SKM-1 treated with dmso at 0.1 percent for 144 hours (cell line): ENCODE measurements at regions not wholly inside any gene's neighbourhood (a gene's known extent, or its start where the extent isn't known, plus 50 kb on each side); places are given as distances from the start of the nearest gene placed in this dataset.
A peak's percentile ranks its signal among the peaks of the same experiment; 100 is the strongest.
"Not testable (repeated sequence)": the region's sequence is repeated elsewhere in the genome, so short reads cannot be mapped to it uniquely, and the experiment has no call there.

ENCODE experiments used
- DNase-seq: peaks from one replicate; lab custom pipeline; 2025; ENCODE audit not compliant: unreplicated experiment; lab: John Stamatoyannopoulos, UW

GRCh38 chr17:14581186-14581830 is 280.4 kb downstream of the HS3ST3B1 start:
- DNase-seq: no peak

DNA sequence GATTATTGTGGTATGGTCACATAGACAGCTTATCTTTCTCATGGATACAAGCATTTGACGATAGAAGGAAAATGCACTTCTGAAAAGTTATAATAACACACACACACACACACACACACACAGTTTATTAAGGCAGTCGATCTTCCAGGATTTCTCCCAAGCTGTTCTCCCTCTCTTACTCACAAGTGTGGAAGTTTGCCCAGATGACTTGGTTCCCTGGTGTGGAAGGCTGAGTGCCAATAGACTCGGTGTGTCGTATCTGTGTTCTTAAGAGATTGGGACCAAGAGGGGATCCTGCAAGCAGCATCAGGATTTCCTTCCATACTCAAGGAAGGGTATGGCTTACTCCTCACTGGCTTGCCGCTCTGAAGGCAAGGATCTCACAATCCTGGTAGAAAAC is 279.6 kb downstream of the HS3ST3B1 start:
- no peak for DNase-seq

DNA sequence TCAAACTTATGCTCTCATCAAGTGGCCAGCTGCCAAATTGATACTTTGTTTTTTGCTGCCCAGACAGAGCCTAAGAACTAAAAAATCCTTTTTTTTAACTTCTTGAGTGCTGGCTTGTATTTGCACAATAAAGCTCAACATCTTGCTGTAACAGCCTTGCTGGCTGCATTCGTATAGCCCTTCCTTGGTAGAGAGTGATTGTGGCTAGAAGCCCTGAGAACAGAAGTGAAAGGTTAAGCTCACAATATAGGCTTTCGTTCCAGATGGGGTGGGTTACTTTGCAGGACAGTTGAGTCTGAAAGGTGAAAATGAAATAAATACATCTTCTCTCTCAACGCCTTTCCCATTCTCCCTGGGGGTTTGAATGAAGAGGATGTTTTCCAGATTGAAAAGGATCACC is 278.8 kb downstream of the HS3ST3B1 start:
- DNase-seq: no peak

DNA sequence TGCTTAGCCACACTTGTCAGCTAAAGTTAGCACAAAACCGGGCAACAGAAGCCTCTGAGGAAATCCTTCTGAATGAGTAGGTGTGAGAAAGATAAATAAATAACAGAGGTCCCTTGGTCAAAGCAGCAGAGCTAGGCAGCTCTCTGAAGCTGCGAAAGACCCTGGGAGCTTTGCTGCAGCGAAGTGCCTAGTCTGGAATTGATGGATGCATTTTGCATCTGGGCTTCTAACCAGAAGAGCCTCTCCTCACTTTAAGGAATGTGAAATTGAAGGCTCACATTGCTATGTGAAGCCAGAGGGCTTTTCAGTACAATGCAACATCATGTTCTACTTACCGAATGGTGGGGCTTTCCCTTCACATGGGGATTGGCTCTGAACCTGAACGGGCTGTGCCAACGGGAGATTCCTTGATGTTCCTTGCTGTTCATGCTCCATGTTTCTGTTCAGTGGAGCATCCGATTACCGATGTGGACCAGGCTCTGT is 274.6 kb downstream of the HS3ST3B1 start:
- DNase-seq: no peak

- not testable (repeated sequence) for DNase-seq
Observed at GRCh38 chr17:14560325-14560724, 259.4 kb downstream of the HS3ST3B1 start.

GRCh38 chr17:14559264-14560119 is 258.6 kb downstream of the HS3ST3B1 start:
- no peak for DNase-seq

DNA sequence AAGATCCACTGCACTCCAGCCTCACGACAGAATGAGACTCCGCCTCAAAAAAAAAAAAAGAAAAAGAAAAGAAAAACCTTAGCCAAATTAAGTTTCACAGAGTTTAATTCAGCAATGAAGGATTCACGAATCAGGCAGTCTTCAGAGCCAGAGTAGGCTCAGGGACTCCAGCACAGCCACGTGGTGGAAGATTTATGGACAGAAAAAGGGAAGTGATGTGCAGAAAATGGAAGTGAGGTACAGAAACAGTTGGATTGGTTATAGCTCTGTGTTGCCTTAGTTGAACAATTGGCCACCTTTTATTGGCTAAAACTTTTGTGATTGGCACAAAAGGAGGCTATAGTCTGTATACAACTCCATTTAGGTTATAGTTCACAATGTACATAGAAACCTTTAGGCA is 256.6 kb downstream of the HS3ST3B1 start:
- peak; percentile 24 for DNase-seq

GRCh38 chr17:14553847-14554246 is 253.0 kb downstream of the HS3ST3B1 start:
- no peak for DNase-seq

DNA sequence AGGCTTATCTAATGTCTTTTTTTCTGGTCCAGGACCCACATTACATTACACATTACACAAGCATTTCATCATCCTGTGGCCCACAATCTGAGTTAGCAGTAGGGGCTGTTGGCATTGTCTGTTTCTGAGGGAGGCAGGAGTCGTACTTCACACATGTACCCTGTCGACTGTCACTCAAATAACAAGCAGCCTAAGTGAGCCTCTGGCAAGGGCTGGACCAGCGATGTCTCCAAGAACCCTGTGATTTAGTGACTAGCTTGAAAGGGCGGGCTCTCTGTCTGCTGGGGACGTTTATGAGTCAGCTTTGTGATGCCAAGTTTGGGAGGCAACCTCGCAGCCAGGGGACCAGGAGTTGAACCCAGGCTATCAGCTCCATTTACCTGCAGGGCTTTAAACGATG is 251.4 kb downstream of the HS3ST3B1 start:
- DNase-seq: no peak

DNA sequence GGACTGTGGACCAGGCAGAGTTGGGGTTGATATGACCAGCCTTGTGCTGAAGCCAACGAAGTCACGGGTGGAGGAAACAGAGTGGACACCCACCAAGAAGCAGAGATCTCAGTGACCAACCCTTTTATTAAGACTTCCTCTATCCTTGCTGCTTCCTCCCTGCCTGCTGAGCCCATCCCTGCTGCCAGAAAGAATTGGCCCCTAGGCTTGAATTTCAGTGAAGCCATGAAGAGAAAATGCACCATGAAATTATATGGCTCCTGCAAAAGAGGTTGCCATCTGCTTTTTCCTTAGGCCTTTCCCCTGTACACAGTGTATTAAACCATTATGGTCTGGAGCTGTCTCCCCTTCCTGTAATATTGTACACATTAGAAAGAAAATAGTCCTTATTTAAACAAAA is 246.7 kb downstream of the HS3ST3B1 start:
- no peak for DNase-seq

GRCh38 chr17:14547016-14547415 is 246.1 kb downstream of the HS3ST3B1 start:
- no peak for DNase-seq

DNA sequence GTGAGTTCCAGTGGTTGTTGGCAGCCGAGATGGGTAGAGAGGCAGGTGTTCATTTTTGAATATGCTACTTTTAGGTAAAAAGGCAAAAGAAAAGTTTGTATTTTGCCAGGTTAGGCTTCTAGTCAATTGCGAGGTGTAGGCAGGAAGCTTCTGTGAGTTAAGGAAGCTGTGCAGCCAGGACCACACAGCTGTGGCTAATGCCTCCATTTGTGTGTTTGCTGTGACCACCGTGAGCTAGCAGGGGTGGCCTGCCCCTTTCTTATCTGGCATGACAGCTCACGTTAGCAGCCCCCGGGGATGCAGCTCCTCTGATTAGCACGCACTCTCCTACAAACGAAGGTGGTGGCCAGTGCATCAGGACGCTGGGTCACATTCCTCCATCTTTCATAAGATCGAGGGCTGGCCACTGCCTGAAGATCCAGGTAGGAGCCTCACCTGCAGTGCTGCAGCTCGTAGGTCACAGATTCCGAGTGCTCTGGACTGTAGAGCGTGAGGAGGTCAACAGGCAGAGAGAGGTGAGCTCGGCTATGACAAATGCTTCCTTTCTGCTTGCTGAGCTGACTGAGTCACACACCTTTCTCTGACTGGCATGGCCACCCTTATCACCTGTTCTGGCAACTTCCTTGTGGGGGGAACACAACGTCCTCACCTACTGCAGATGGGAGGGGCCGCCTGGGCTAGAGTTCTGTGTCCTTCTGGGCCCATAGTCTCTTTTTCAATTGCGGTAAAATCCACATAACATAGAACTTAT is 244.4 kb downstream of the HS3ST3B1 start:
- no peak for DNase-seq

DNA sequence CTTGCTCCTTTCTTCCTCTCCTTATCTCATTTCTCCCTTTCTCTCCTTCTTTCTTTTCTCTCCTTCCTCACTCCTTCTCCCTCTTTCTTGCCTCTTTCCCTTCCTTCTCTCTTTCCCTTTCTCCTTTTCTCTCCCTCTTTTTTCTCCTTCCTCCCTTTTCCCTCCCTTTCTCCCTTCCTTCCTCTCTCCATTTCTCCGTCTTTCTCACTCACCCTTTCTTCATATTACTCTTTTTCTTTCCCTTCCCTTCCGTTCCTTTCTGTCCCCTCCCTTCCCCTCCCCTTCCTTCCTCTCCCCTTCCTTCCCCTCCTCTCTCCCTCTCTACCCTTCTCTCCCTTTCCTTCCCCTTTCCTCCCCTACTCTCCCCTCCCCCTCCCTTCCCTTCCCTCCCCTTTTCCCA is 240.8 kb downstream of the HS3ST3B1 start:
- no peak for DNase-seq

- DNase-seq: no peak
Observed at GRCh38 chr17:14539801-14540200, 238.9 kb downstream of the HS3ST3B1 start.

DNA sequence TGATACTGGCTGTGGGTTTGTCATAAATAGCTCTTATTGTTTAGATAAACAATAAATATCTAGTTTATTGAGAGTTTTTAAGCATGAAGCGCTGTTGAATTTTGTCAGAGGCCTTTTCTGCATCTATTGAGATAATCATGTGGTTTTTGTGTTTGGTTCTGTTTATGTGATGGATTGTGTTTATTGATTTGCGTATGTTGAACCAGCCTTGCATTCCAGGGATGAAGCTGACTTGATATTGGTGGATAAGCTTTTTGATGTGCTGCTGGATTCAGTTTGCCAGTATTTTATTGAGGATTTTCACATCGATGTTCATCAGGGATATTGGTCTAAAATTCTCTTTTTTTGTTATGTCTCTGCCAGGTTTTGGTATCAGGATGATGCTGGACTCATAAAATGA is 231.4 kb downstream of the HS3ST3B1 start:
- not testable (repeated sequence) for DNase-seq

GRCh38 chr17:14525551-14526455 is 224.9 kb downstream of the HS3ST3B1 start:
- DNase-seq: no peak

DNA sequence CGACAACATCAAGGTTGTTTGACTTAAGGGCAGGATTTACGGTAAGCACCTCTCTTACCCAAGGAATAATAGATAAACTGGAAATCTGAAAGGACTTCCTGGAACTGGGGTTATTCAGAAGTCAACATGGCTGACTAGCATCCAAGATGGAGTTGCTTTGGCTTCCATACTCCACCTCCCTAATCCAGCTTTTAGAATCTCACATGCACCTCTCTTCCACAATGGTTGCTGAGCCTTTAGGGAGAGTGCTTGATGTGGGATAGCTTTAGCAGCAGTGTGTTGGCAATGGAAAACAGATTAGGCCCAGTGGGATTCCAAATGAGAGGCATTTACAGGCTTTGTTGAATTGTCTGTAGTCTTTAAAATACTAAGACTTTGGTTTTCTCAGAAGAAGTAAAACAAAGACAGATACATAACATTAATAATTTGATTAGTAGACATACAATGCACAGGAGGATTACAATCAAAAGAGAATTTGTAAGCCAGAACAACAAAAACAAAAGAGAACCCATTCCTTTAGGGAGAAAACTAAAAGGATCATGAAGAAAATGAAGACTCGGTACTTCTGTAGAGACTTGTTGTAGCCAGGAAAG is 222.0 kb downstream of the HS3ST3B1 start:
- DNase-seq: no peak

DNA sequence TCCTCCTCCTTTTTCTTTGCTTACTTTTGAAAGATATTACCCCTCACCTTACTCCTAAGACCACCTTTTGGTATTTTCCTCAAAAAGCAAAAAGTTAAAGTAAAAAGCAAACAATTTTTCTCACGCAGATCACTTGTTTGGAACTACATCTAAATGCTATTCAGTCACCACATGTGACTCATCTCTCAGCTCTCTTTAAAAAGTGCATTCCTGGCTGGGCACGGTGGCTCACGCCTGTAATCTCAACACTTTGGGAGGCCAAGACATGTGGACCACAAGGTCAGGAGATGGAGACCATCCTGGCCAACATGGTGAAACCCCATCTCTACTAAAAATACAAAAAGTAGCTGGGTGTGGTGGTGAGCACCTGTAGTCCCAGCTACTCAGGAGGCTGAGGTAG is 218.0 kb downstream of the HS3ST3B1 start:
- DNase-seq: not testable (repeated sequence)

GRCh38 chr17:14514973-14515372 is 214.1 kb downstream of the HS3ST3B1 start:
- no peak for DNase-seq

DNA sequence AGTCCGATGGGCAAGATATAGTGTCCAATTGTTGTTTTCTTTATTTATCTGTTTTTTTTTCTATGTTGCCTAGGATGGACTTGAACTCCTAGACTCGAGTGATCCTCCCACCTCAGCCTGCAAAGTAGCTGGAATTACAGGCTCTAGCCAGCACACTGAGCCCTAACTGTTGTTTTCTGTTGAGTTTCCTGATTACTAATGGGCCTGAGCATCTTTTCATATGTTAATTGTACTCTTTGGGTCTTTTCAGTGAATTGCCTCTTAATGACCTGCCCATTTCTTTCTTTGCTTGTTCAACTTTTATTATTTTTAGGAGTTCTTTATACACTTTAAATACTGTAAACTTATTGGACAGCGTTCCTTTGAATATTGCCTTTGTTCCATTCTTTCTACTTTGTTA is 213.0 kb downstream of the HS3ST3B1 start:
- no peak for DNase-seq
